Type B pancreatic cell (in vitro differentiated cells): ENCODE measurements at regions not wholly inside any gene's neighbourhood (a gene's known extent, or its start where the extent isn't known, plus 50 kb on each side); places are given as distances from the start of the nearest gene placed in this dataset.
"Not testable (repeated sequence)": the region's sequence is repeated elsewhere in the genome, so short reads cannot be mapped to it uniquely, and the experiment has no call there.

Experiments used
- DNase-seq: peaks from one replicate; pipeline ENCODE4 v3.0.0; 2021; ENCODE audit warnings: mixed read lengths; ENCODE audit not compliant: unreplicated experiment; ENCODE audit errors: extremely low spot score
- H3K27ac Mint-ChIP-seq: 2 replicates; pipeline ENCODE4 v1.8.0; 2021; ENCODE audit warnings: mild to moderate bottlenecking, mixed read lengths
- H3K27me3 Mint-ChIP-seq: 2 replicates; pipeline ENCODE4 v1.8.0; 2021; ENCODE audit warnings: mixed read lengths
- H3K36me3 Mint-ChIP-seq: 2 replicates; pipeline ENCODE4 v1.8.0; 2021; ENCODE audit warnings: mixed read lengths
- H3K4me1 Mint-ChIP-seq: one replicate; pipeline ENCODE4 v1.8.0; 2021; ENCODE audit warnings: mixed read lengths; ENCODE audit not compliant: unreplicated experiment
- H3K4me3 Mint-ChIP-seq: 2 replicates; pipeline ENCODE4 v1.8.0; 2021; ENCODE audit warnings: mild to moderate bottlenecking, mixed read lengths
- H3K9me3 Mint-ChIP-seq: 2 replicates; pipeline ENCODE4 v1.8.0; 2021; ENCODE audit warnings: mixed read lengths
- TF ChIP-seq, protein P1 (sequence below): fragments of 200-600 bp; sonication (generic); conservative IDR thresholded peaks from 2 replicates; pipeline ENCODE4 v1.5.0; 2021; ENCODE audit warnings: antibody characterized with exemption, mild to moderate bottlenecking

- peak; percentile 70 for DNase-seq
- H3K27me3 Mint-ChIP-seq: peaks cover 20% of the 10 kb centered on the region
Measured at GRCh38 chr4:3613967-3614730, 81.9 kb upstream of the LRPAP1 start.

DNA sequence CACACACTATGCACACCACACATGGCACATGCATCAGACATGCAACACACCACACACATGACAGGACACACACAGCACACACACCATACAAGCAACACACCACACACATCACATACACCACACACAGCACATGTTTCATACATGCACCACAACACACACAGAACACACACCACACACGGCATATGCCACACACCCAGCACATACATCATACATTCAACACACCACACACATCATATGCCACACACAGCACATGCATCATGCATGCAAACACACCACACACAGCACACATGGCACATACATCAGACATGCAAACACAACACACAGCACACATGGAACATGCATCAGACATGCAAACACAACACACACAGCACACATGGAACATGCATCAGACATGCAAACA is 80.7 kb upstream of the LRPAP1 start:
- DNase-seq: no peak
- Mint-ChIP-seq H3K4me1 (peaks cover 10% of the 10 kb centered on the region), H3K27me3 (peaks cover 12% of the 10 kb centered on the region), H3K36me3 (no peaks in the 10 kb centered on the region), H3K9me3 (no peaks in the 10 kb centered on the region), H3K4me3 (no peak overlapping the region), H3K27ac (no peak overlapping the region)
- TF ChIP-seq, protein P1, sequence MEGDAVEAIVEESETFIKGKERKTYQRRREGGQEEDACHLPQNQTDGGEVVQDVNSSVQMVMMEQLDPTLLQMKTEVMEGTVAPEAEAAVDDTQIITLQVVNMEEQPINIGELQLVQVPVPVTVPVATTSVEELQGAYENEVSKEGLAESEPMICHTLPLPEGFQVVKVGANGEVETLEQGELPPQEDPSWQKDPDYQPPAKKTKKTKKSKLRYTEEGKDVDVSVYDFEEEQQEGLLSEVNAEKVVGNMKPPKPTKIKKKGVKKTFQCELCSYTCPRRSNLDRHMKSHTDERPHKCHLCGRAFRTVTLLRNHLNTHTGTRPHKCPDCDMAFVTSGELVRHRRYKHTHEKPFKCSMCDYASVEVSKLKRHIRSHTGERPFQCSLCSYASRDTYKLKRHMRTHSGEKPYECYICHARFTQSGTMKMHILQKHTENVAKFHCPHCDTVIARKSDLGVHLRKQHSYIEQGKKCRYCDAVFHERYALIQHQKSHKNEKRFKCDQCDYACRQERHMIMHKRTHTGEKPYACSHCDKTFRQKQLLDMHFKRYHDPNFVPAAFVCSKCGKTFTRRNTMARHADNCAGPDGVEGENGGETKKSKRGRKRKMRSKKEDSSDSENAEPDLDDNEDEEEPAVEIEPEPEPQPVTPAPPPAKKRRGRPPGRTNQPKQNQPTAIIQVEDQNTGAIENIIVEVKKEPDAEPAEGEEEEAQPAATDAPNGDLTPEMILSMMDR: no peak

More at GRCh38 chr4:3613967-3614730, 81.9 kb upstream of the LRPAP1 start:
- H3K4me3 Mint-ChIP-seq: no peak overlapping the region
- H3K4me1 Mint-ChIP-seq: peaks cover 5% of the 10 kb centered on the region
- peak overlapping the region; percentile 53 for H3K27ac Mint-ChIP-seq
- no peaks in the 10 kb centered on the region for H3K36me3 Mint-ChIP-seq
- TF ChIP-seq, protein P1: no peak
- H3K9me3 Mint-ChIP-seq: peaks cover 7% of the 10 kb centered on the region

- H3K27me3 Mint-ChIP-seq: peaks cover 9% of the 10 kb centered on the region
- no peaks in the 10 kb centered on the region for H3K9me3 Mint-ChIP-seq
- DNase-seq: no peak
- TF ChIP-seq, protein P1: no peak
- H3K4me3 Mint-ChIP-seq: no peak overlapping the region
- no peak overlapping the region for H3K27ac Mint-ChIP-seq
- H3K4me1 Mint-ChIP-seq: peaks cover 10% of the 10 kb centered on the region
- H3K36me3 Mint-ChIP-seq: no peaks in the 10 kb centered on the region
Measured at GRCh38 chr4:3612281-3612680, 80.1 kb upstream of the LRPAP1 start.

GRCh38 chr4:3611778-3612177 is 79.6 kb upstream of the LRPAP1 start:
- H3K4me1 Mint-ChIP-seq: peaks cover 10% of the 10 kb centered on the region
- peaks cover 9% of the 10 kb centered on the region for H3K27me3 Mint-ChIP-seq
- H3K4me3 Mint-ChIP-seq: no peak overlapping the region
- TF ChIP-seq, protein P1: no peak
- H3K36me3 Mint-ChIP-seq: no peaks in the 10 kb centered on the region
- H3K9me3 Mint-ChIP-seq: no peaks in the 10 kb centered on the region
- peak; percentile 64 for DNase-seq
- H3K27ac Mint-ChIP-seq: no peak overlapping the region

- DNase-seq, H3K4me3 Mint-ChIP-seq, H3K27ac Mint-ChIP-seq, H3K4me1 Mint-ChIP-seq, H3K36me3 Mint-ChIP-seq, H3K9me3 Mint-ChIP-seq, H3K27me3 Mint-ChIP-seq: not testable (repeated sequence)
Measured at GRCh38 chr4:3610851-3611250, 78.6 kb upstream of the LRPAP1 start.

GRCh38 chr4:3609905-3610304 is 77.7 kb upstream of the LRPAP1 start:
- H3K27ac Mint-ChIP-seq, DNase-seq, H3K27me3 Mint-ChIP-seq, H3K36me3 Mint-ChIP-seq, H3K9me3 Mint-ChIP-seq, H3K4me3 Mint-ChIP-seq, H3K4me1 Mint-ChIP-seq: not testable (repeated sequence)
